GM18499 (cell line): ENCODE measurements at regions not wholly inside any gene's neighbourhood (a gene's known extent, or its start where the extent isn't known, plus 50 kb on each side); places are given as distances from the start of the nearest gene placed in this dataset.
"Not testable (repeated sequence)": the region's sequence is repeated elsewhere in the genome, so short reads cannot be mapped to it uniquely, and the experiment has no call there.

ENCODE experiments used
- ATAC-seq: cut with Tn5 transposase; IDR thresholded peaks from one replicate; pipeline ENCODE4 v1.9.1; 2021; ENCODE audit warnings: moderate number of reproducible peaks; ENCODE audit not compliant: insufficient read depth, unreplicated experiment

- ATAC-seq = no peak
Observed at GRCh38 chr2:183963609-183964008, 634.7 kb upstream of the ZNF804A start.

- ATAC-seq = no peak
Observed at GRCh38 chr2:183964565-183964964, 633.8 kb upstream of the ZNF804A start.

- no peak for ATAC-seq
Observed at GRCh38 chr2:183967756-183968155, 630.6 kb upstream of the ZNF804A start.

GRCh38 chr2:183975676-183976075 lies 622.7 kb upstream of the ZNF804A start:
- ATAC-seq = not testable (repeated sequence)

- ATAC-seq = no peak
Observed at GRCh38 chr2:183984871-183985270, 613.5 kb upstream of the ZNF804A start.

- no peak for ATAC-seq
Observed at GRCh38 chr2:183991968-183992367, 606.4 kb upstream of the ZNF804A start.

- peak; percentile 51 for ATAC-seq
Observed at GRCh38 chr2:183993052-183993451, 605.3 kb upstream of the ZNF804A start.

- ATAC-seq = no peak
Observed at GRCh38 chr2:183995632-183996031, 602.7 kb upstream of the ZNF804A start.

- ATAC-seq = no peak
Observed at GRCh38 chr2:183996825-183997793, 601.2 kb upstream of the ZNF804A start.

- peak; percentile 93 for ATAC-seq
Observed at GRCh38 chr2:183998041-183998796, 600.1 kb upstream of the ZNF804A start.

GRCh38 chr2:183998797-183999190 lies 599.5 kb upstream of the ZNF804A start:
- peak; percentile 5 for ATAC-seq

GRCh38 chr2:184004289-184004947 lies 593.9 kb upstream of the ZNF804A start:
- peak; percentile 95 for ATAC-seq

- ATAC-seq = peak; percentile 33
Observed at GRCh38 chr2:184004948-184005672, 593.2 kb upstream of the ZNF804A start.

GRCh38 chr2:184006998-184007397 lies 591.3 kb upstream of the ZNF804A start:
- no peak for ATAC-seq

- no peak for ATAC-seq
Observed at GRCh38 chr2:184026961-184027360, 571.4 kb upstream of the ZNF804A start.

- ATAC-seq = no peak
Observed at GRCh38 chr2:184030245-184030644, 568.1 kb upstream of the ZNF804A start.

- ATAC-seq = no peak
Observed at GRCh38 chr2:184030989-184031388, 567.3 kb upstream of the ZNF804A start.

GRCh38 chr2:184031402-184032147 lies 566.8 kb upstream of the ZNF804A start:
- ATAC-seq = no peak

- no peak for ATAC-seq
Observed at GRCh38 chr2:184032983-184033382, 565.3 kb upstream of the ZNF804A start.
